HCT116 (cell line): ENCODE measurements at regions not wholly inside any gene's neighbourhood (a gene's known extent, or its start where the extent isn't known, plus 50 kb on each side); places are given as distances from the start of the nearest gene placed in this dataset.
"Not testable (repeated sequence)": the region's sequence is repeated elsewhere in the genome, so short reads cannot be mapped to it uniquely, and the experiment has no call there.

ENCODE experiments used
- ATAC-seq: fragments of 200-7000 bp; cut with Tn5 transposase; 2 replicates; pipeline ENCODE4 v1.9.1; 2020; ENCODE audit warnings: mild to moderate bottlenecking, moderate library complexity
- BruUV-seq: library from RNA; stranded (reverse); fragments of 400-500 nt; replicated peaks from 2 replicates; lab custom pipeline; 2021; lab: Mats Ljungman, UMichigan
- CTCF ChIA-PET: fragments of 300-600 bp; sonication (Branson Sonifier 250); formaldehyde crosslinking; loops from one replicate; lab custom pipeline; 2021; ENCODE audit warnings: antibody characterized with exemption; lab: Charles Lee
- POLR2A ChIA-PET: fragments of 300-600, 350-600 bp; sonication (Branson Sonifier 250); formaldehyde crosslinking; loops from one replicate; lab custom pipeline; 2021; ENCODE audit warnings: antibody characterized with exemption; lab: Charles Lee
- RAD21 ChIA-PET, 2 experiments: fragments of 300-600 bp; sonication (Branson Sonifier 250); formaldehyde crosslinking; loops; one replicate each; lab custom pipeline; 2023; ENCODE audit warnings: low total read pairs in 2 of 2; ENCODE audit not compliant: uncharacterized antibody in 2 of 2, unreplicated experiment in 2 of 2, low non-redundant PET in 1 of 2; lab: Charles Lee
- DNase-seq: peaks from one replicate; pipeline ENCODE4 v3.0.0-alpha.2; 2010; ENCODE audit warnings: low read depth, low spot score
- H2AFZ ChIP-seq: fragments of 200-600 bp; shearing (Covaris generic), sonication (generic); 2 replicates; pipeline ENCODE4 v1.6.1; 2017; ENCODE audit warnings: low read depth, mixed run types, mixed read lengths, antibody characterized with exemption, low read length; ENCODE audit not compliant: poor library complexity, severe bottlenecking
- H3K27ac ChIP-seq: 2 replicates; pipeline ENCODE4 v1.5.1; 2012; ENCODE audit warnings: low read depth, low read length
- H3K27me3 ChIP-seq: fragments of 200-600 bp; sonication (generic); 2 replicates; pipeline ENCODE4 v1.6.1; 2016; ENCODE audit warnings: mixed run types, low read length, mixed read lengths; ENCODE audit not compliant: insufficient read depth
- H3K36me3 ChIP-seq, 2 experiments: fragments of 200-500 bp in 1 of 2; fragments of 200-600 bp in 1 of 2; sonication (Bioruptor generic) in 1 of 2; sonication (generic) in 1 of 2; 2 replicates each; pipeline versions ENCODE4 v1.5.1 to v1.6.1; 2014 to 2016; ENCODE audit warnings: low read length in 2 of 2, inconsistent platforms in 1 of 2, mixed read lengths in 1 of 2, mixed run types in 1 of 2; ENCODE audit not compliant: insufficient read depth in 2 of 2, control insufficient read depth in 1 of 2
- H3K4me1 ChIP-seq, 2 experiments: fragments of 200-600 bp in 1 of 2; sonication (generic) in 1 of 2; 2 replicates each; pipeline versions ENCODE4 v1.5.1 to v1.6.1; 2012 to 2017; ENCODE audit warnings: low read length in 2 of 2, inconsistent platforms in 1 of 2, mild to moderate bottlenecking in 1 of 2, mixed read lengths in 1 of 2, mixed run types in 1 of 2, moderate library complexity in 1 of 2; ENCODE audit not compliant: insufficient read depth in 2 of 2, control insufficient read depth in 1 of 2
- H3K4me2 ChIP-seq: fragments of 200-600 bp; sonication (generic); 2 replicates; pipeline ENCODE4 v1.6.1; 2017; ENCODE audit warnings: mixed run types, low read length, mixed read lengths
- H3K4me3 ChIP-seq, 2 experiments: fragments of 200-600 bp in 1 of 2; sonication (generic) in 1 of 2; replicated peaks in 1 of 2; 2 replicates each; pipeline ENCODE4 v1.5.1; 2011 to 2016; ENCODE audit warnings: low read length in 2 of 2, control low read depth in 1 of 2, low read depth in 1 of 2, mild to moderate bottlenecking in 1 of 2, mixed read lengths in 1 of 2, mixed run types in 1 of 2
- H3K79me2 ChIP-seq: fragments of 200-600 bp; sonication (generic); 2 replicates; pipeline ENCODE4 v1.6.1; 2017; ENCODE audit warnings: mild to moderate bottlenecking, mixed run types, low read length, moderate library complexity, mixed read lengths; ENCODE audit not compliant: insufficient read depth
- H3K9ac ChIP-seq: fragments of 200-600 bp; sonication (generic); 2 replicates; pipeline ENCODE4 v1.6.1; 2016; ENCODE audit warnings: low read length, mixed read lengths
- H3K9me2 ChIP-seq: fragments of 200-600 bp; sonication (generic), shearing (Covaris generic); 2 replicates; pipeline ENCODE4 v1.6.1; 2017; ENCODE audit warnings: mixed run types, mild to moderate bottlenecking, moderate library complexity; ENCODE audit not compliant: insufficient read depth
- H3K9me3 ChIP-seq, 2 experiments: fragments of 200-500 bp in 1 of 2; fragments of 200-600 bp in 1 of 2; sonication (Bioruptor generic) in 1 of 2; sonication (generic) in 1 of 2; 2 replicates each; pipeline ENCODE4 v1.6.1; 2014 to 2017; ENCODE audit warnings: low read length in 2 of 2, mixed read lengths in 2 of 2, inconsistent platforms in 1 of 2, low read depth in 1 of 2, mild to moderate bottlenecking in 1 of 2, mixed run types in 1 of 2, moderate library complexity in 1 of 2; ENCODE audit not compliant: control insufficient read depth in 1 of 2, insufficient read depth in 1 of 2
- H4K20me1 ChIP-seq: fragments of 200-600 bp; sonication (generic), shearing (Covaris generic); 2 replicates; pipeline ENCODE4 v1.6.1; 2017; ENCODE audit warnings: mixed run types, mild to moderate bottlenecking, moderate library complexity; ENCODE audit not compliant: insufficient read depth
- CBX3 ChIP-seq: IDR thresholded peaks from 2 replicates; pipeline ENCODE4 v1.6.1; 2012; ENCODE audit warnings: low read depth
- CEBPB ChIP-seq: IDR thresholded peaks from 2 replicates; pipeline ENCODE4 v1.6.1; 2012; ENCODE audit warnings: low read depth
- CTCF ChIP-seq, 3 experiments: fragments of 200-600 bp in 1 of 3; sonication (generic) in 1 of 3; IDR thresholded peaks in 2 of 3; conservative IDR thresholded peaks in 1 of 3; 2 replicates each; pipeline ENCODE4 v1.5.1; 2012 to 2017; ENCODE audit warnings: low read depth in 2 of 3, low read length in 2 of 3, antibody characterized with exemption in 1 of 3, borderline replicate concordance in 1 of 3, control low read depth in 1 of 3, mild to moderate bottlenecking in 1 of 3, mixed read lengths in 1 of 3, mixed run types in 1 of 3, moderate library complexity in 1 of 3; ENCODE audit not compliant: insufficient read depth in 1 of 3
- EZH2 ChIP-seq: fragments of 200-600 bp; sonication (generic); IDR thresholded peaks from 2 replicates; pipeline ENCODE4 v1.6.1; 2017; ENCODE audit warnings: antibody characterized with exemption, mixed run types
- EZH2phosphoT487 ChIP-seq: fragments of 200-600 bp; IDR thresholded peaks from 2 replicates; pipeline ENCODE4 v1.6.1; 2018; ENCODE audit warnings: antibody characterized with exemption, borderline replicate concordance
- MAX ChIP-seq: IDR thresholded peaks from 2 replicates; pipeline ENCODE4 v1.6.1; 2012
- POLR2A ChIP-seq: IDR thresholded peaks from 2 replicates; pipeline ENCODE4 v1.7.0; 2011; ENCODE audit warnings: borderline replicate concordance; ENCODE audit not compliant: insufficient read depth, insufficient read length; ENCODE audit errors: extremely low read depth
- POLR2AphosphoS5 ChIP-seq: IDR thresholded peaks from 2 replicates; pipeline ENCODE4 v1.6.1; 2011; ENCODE audit warnings: mild to moderate bottlenecking, low read depth, low read length, moderate library complexity
- RAD21 ChIP-seq: IDR thresholded peaks from 2 replicates; pipeline ENCODE4 v1.6.1; 2012; ENCODE audit warnings: low read depth, mild to moderate bottlenecking
- SIN3A ChIP-seq: IDR thresholded peaks from 2 replicates; pipeline ENCODE4 v1.6.1; 2012; ENCODE audit warnings: low read depth
- TCF7L2 ChIP-seq: IDR thresholded peaks from 2 replicates; pipeline ENCODE4 v1.7.0; 2011; ENCODE audit warnings: borderline replicate concordance, inconsistent platforms; ENCODE audit not compliant: insufficient read depth, insufficient read length; ENCODE audit errors: extremely low read depth
- ZBTB33 ChIP-seq: IDR thresholded peaks from 2 replicates; pipeline ENCODE4 v1.6.1; 2011; ENCODE audit warnings: mild to moderate bottlenecking, low read length, moderate library complexity; ENCODE audit not compliant: insufficient replicate concordance; ENCODE audit errors: extremely low read depth
- ZFX ChIP-seq: fragments of 450-650 bp; IDR thresholded peaks from 2 replicates; pipeline ENCODE4 v1.6.1; 2017
- ZNF274 ChIP-seq: fragments of 200-500 bp; sonication (Bioruptor generic); IDR thresholded peaks from 2 replicates; pipeline ENCODE4 v1.6.1; 2014; ENCODE audit warnings: mild to moderate bottlenecking, low read depth, low read length, inconsistent platforms
- intact Hi-C: fragments of 100-400 bp; cut with micrococcal nuclease; formaldehyde crosslinking; loops from 2 replicates; pipeline ENCODE4 v1.10.0; 2022

GRCh38 chr2:237005341-237005740 lies 80.3 kb upstream of the COPS8 start:
- RAD21 ChIA-PET, intact Hi-C loops, ATAC-seq, H4K20me1 ChIP-seq, H3K9me2 ChIP-seq, H3K4me2 ChIP-seq, H3K9me3 ChIP-seq, H3K4me1 ChIP-seq, H3K79me2 ChIP-seq, H3K9ac ChIP-seq, H3K27ac ChIP-seq, POLR2A ChIA-PET, H3K4me3 ChIP-seq, H2AFZ ChIP-seq, CTCF ChIA-PET, DNase-seq, H3K36me3 ChIP-seq, BruUV-seq: not testable (repeated sequence)
- peaks cover 11% of the 10 kb centered on the region for H3K27me3 ChIP-seq

- no TSS peak for BruUV-seq
- H3K79me2 ChIP-seq = no peaks in the 10 kb centered on the region
- no peaks in the 10 kb centered on the region for H4K20me1 ChIP-seq
- no peak overlapping the region for H3K9ac ChIP-seq
- no peak overlapping the region for H3K27ac ChIP-seq
- RAD21 ChIA-PET = no interaction called here
- no peak for ATAC-seq
- peaks cover 37% of the 10 kb centered on the region; the same call in 1 of the 2 replicates for H3K27me3 ChIP-seq
- DNase-seq = no peak
- no peaks in the 10 kb centered on the region for H3K36me3 ChIP-seq
- CTCF ChIA-PET = no interaction called here
- POLR2A ChIA-PET = no interaction called here
- no peaks in the 10 kb centered on the region for H3K9me3 ChIP-seq
- H2AFZ ChIP-seq = no peak overlapping the region
- no peak overlapping the region for H3K4me3 ChIP-seq
- H3K4me2 ChIP-seq = no peak overlapping the region
- no peaks in the 10 kb centered on the region for H3K9me2 ChIP-seq
- intact Hi-C loops = no loop called here
- no peaks in the 10 kb centered on the region for H3K4me1 ChIP-seq
- TF ChIP-seq TCF7L2 = no peak
- no peak for TF ChIP-seq SIN3A
- no peak for TF ChIP-seq POLR2A
- no peak for TF ChIP-seq MAX
- TF ChIP-seq POLR2AphosphoS5 = no peak
- TF ChIP-seq CEBPB = no peak
- no peak for TF ChIP-seq EZH2phosphoT487
- TF ChIP-seq CBX3 = no peak
- TF ChIP-seq CTCF (IDR thresholded peaks at IDR 0.05 in 2 of 3, conservative IDR thresholded peaks at IDR 0.05 in 1 of 3; ENCODE audit: borderline replicate concordance in 1 of 3, insufficient read depth in 1 of 3, low read depth in 2 of 3, low read length in 2 of 3) = no peak
- no peak for TF ChIP-seq ZNF274
- TF ChIP-seq ZBTB33 = no peak
- no peak for TF ChIP-seq EZH2
- no peak for TF ChIP-seq ZFX
- no peak for TF ChIP-seq RAD21
Measured at GRCh38 chr2:237011206-237011795, 74.4 kb upstream of the COPS8 start.
